ENCODE measurements at regions not wholly inside any gene's neighbourhood (a gene's known extent, or its start where the extent isn't known, plus 50 kb on each side); places are given as distances from the start of the nearest gene placed in this dataset.

DNA sequence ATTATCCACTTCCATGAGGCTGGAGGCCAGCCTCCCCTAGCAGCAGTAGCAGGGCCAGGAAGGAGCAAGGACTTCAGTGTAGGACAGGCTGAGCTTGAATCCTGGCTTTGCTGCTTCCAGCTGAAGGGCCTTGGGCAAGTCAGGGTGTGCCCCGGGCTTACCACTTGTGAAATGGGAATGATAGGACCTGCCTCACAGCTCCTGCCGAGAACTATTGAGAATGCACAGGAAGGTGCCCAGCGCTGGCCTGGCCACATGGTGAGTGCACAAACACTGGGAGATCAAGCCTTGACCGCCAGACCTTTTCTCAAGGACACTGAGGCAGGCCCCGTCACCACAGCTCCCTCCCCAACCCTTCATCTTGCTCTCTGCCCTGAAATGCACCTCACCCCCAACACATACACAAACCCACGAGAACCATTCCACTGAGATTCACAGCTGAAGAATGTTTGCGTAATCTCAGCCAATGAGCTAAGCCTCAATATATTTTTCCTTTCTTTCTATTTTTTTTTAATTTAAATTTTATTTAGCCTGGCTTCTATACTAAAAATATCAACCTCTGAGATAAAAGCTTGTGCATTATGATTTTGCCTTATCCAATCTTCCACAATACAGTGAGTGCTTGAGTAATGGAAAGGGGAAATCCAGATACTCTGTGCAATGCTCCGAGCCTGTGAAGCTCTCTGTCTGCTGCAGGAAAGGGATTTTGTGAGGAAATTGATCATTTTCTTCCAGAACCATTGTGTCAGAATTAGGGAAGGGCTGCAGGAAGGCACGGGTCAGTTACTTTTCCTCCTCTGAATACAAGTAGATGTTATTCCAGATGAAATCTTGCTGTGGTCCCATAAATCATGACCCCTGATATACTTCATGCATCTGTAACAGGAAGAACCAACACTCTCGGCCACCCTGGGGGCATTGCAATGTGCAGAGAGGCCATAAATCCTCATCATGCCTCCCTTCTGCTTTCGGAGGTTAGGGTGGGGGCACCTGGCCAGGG is 193.9 kb downstream of the TLE3 start:
- Histone ChIP-seq H3K36me3 (ENCODE audit: control insufficient read depth in 2 of 2, extremely low read depth in 1 of 2, insufficient read depth in 2 of 2, low read length in 2 of 2) (no peaks in the 10 kb centered on the region), H3K9me1 (ENCODE audit: control insufficient read depth, extremely low read depth, insufficient read depth, low read length) (no peaks in the 10 kb centered on the region), H3K9me3 (ENCODE audit: control insufficient read depth, low read depth, low read length) (no peaks in the 10 kb centered on the region), H3K79me2 (ENCODE audit: control insufficient read depth, insufficient read depth, low read length) (no peaks in the 10 kb centered on the region), H3K4me1 (ENCODE audit: control insufficient read depth, extremely low read depth, insufficient read depth, low read length) (no peaks in the 10 kb centered on the region), H3K27me3 (ENCODE audit: control insufficient read depth, extremely low read depth, insufficient read depth, low read length) (no peaks in the 10 kb centered on the region), H3K4me3 (ENCODE audit: control insufficient read depth in 2 of 3, extremely low read depth in 1 of 3, insufficient read depth in 2 of 3, low read depth in 1 of 3, low read length in 3 of 3) (no peak overlapping the region), H3K27ac (ENCODE audit: control insufficient read depth, insufficient read depth, low read length) (no peak overlapping the region), H2AFZ (ENCODE audit: control insufficient read depth, low read length) (no peak overlapping the region), H3K4me2 (ENCODE audit: control insufficient read depth, extremely low read depth, insufficient read depth, low read depth, low read length) (no peak overlapping the region), H3K9ac (ENCODE audit: control insufficient read depth, extremely low read depth, insufficient read depth, low read length) (no peak overlapping the region), H4K20me1 (ENCODE audit: control insufficient read depth, extremely low read depth, insufficient read depth, low read length) (no peaks in the 10 kb centered on the region)
- DNase-seq (ENCODE audit: low read depth, low spot score): no peak
- no peak for FAIRE-seq
- dilution Hi-C loops (cut with MboI; ENCODE audit: extremely low pct_ligation_motif_present, low sequenced_read_pairs): no loop called here
- no peak for TF ChIP-seq EZH2 (IDR thresholded peaks at IDR 0.05; ENCODE audit: low read length)
- no peak for TF ChIP-seq CTCF (optimal IDR thresholded peaks at IDR 0.05 in 1 of 3, IDR thresholded peaks at IDR 0.05 in 1 of 3, conservative IDR thresholded peaks at IDR 0.05 in 1 of 3; ENCODE audit: extremely low read depth in 1 of 3, insufficient read depth in 2 of 3, low read length in 3 of 3)

- no peak overlapping the region for H2AFZ ChIP-seq (ENCODE audit: control insufficient read depth, low read length)
- DNase-seq (ENCODE audit: low read depth, low spot score) (no peak), FAIRE-seq (no peak)
- dilution Hi-C loops (cut with MboI; ENCODE audit: extremely low pct_ligation_motif_present, low sequenced_read_pairs): no loop called here
- H3K27me3 ChIP-seq (ENCODE audit: control insufficient read depth, extremely low read depth, insufficient read depth, low read length): no peaks in the 10 kb centered on the region
- no peak overlapping the region for H3K9ac ChIP-seq (ENCODE audit: control insufficient read depth, extremely low read depth, insufficient read depth, low read length)
- H3K4me1 ChIP-seq (ENCODE audit: control insufficient read depth, extremely low read depth, insufficient read depth, low read length): no peaks in the 10 kb centered on the region
- H3K9me1 ChIP-seq (ENCODE audit: control insufficient read depth, extremely low read depth, insufficient read depth, low read length): no peaks in the 10 kb centered on the region
- H3K4me2 ChIP-seq (ENCODE audit: control insufficient read depth, extremely low read depth, insufficient read depth, low read depth, low read length): no peak overlapping the region
- H4K20me1 ChIP-seq (ENCODE audit: control insufficient read depth, extremely low read depth, insufficient read depth, low read length): no peaks in the 10 kb centered on the region
- no peak for TF ChIP-seq CTCF (optimal IDR thresholded peaks at IDR 0.05 in 1 of 3, IDR thresholded peaks at IDR 0.05 in 1 of 3, conservative IDR thresholded peaks at IDR 0.05 in 1 of 3; ENCODE audit: extremely low read depth in 1 of 3, insufficient read depth in 2 of 3, low read length in 3 of 3)
- TF ChIP-seq EZH2 (IDR thresholded peaks at IDR 0.05; ENCODE audit: low read length): no peak
- H3K4me3 ChIP-seq (ENCODE audit: control insufficient read depth in 2 of 3, extremely low read depth in 1 of 3, insufficient read depth in 2 of 3, low read depth in 1 of 3, low read length in 3 of 3): no peak overlapping the region
- H3K36me3 ChIP-seq (ENCODE audit: control insufficient read depth in 2 of 2, extremely low read depth in 1 of 2, insufficient read depth in 2 of 2, low read length in 2 of 2): no peaks in the 10 kb centered on the region
- H3K27ac ChIP-seq (ENCODE audit: control insufficient read depth, insufficient read depth, low read length): no peak overlapping the region
- H3K79me2 ChIP-seq (ENCODE audit: control insufficient read depth, insufficient read depth, low read length): no peaks in the 10 kb centered on the region
- H3K9me3 ChIP-seq (ENCODE audit: control insufficient read depth, low read depth, low read length): no peaks in the 10 kb centered on the region
These were observed 191.2 kb downstream of the TLE3 start for GRCh38 chr15:69906256-69907185.

Data from keratinocyte (primary cell).